COLO829 (cell line): ENCODE measurements at regions not wholly inside any gene's neighbourhood (a gene's known extent, or its start where the extent isn't known, plus 50 kb on each side); places are given as distances from the start of the nearest gene placed in this dataset.
A peak's percentile ranks its signal among the peaks of the same experiment; 100 is the strongest.
"Not testable (repeated sequence)": the region's sequence is repeated elsewhere in the genome, so short reads cannot be mapped to it uniquely, and the experiment has no call there.

Experiments used
- DNase-seq: peaks from one replicate; pipeline ENCODE4 v3.0.0; 2012; ENCODE audit warnings: low spot score

- DNase-seq: no peak
These were observed 52.5 kb upstream of the VSTM5 start for GRCh38 chr11:93902921-93903320.

- DNase-seq: no peak
These were observed 53.6 kb upstream of the VSTM5 start for GRCh38 chr11:93903989-93904388.

GRCh38 chr11:93904716-93905115, 54.3 kb upstream of the VSTM5 start:
- DNase-seq: no peak

- DNase-seq: no peak
These were observed 55.0 kb upstream of the VSTM5 start for GRCh38 chr11:93905384-93905783.

GRCh38 chr11:93906486-93906885, 56.1 kb upstream of the VSTM5 start:
- DNase-seq: no peak

- DNase-seq: no peak
These were observed 57.5 kb upstream of the VSTM5 start for GRCh38 chr11:93907901-93908300.

- peak; percentile 30 for DNase-seq
These were observed 58.3 kb upstream of the VSTM5 start for GRCh38 chr11:93908689-93909088.

GRCh38 chr11:93917673-93918072, 67.3 kb upstream of the VSTM5 start:
- no peak for DNase-seq

GRCh38 chr11:93921695-93922468, 71.5 kb upstream of the VSTM5 start:
- DNase-seq: peak; percentile 66

GRCh38 chr11:93922830-93923229, 72.4 kb upstream of the VSTM5 start:
- no peak for DNase-seq

GRCh38 chr11:93926099-93926498, 75.7 kb upstream of the VSTM5 start:
- DNase-seq: not testable (repeated sequence)

GRCh38 chr11:93929407-93929806, 79.0 kb upstream of the VSTM5 start:
- DNase-seq: no peak

GRCh38 chr11:93933230-93933629, 82.8 kb upstream of the VSTM5 start:
- no peak for DNase-seq

GRCh38 chr11:93935826-93936225, 85.3 kb upstream of the HEPHL1 start:
- no peak for DNase-seq

- DNase-seq: no peak
These were observed 84.7 kb upstream of the HEPHL1 start for GRCh38 chr11:93936460-93936859.

- peak; percentile 80 for DNase-seq
These were observed 81.9 kb upstream of the HEPHL1 start for GRCh38 chr11:93939084-93939760.

GRCh38 chr11:93940395-93940794, 80.8 kb upstream of the HEPHL1 start:
- no peak for DNase-seq

GRCh38 chr11:93942176-93942575, 79.0 kb upstream of the HEPHL1 start:
- no peak for DNase-seq

GRCh38 chr11:93945596-93945995, 75.6 kb upstream of the HEPHL1 start:
- DNase-seq: peak; percentile 55

- no peak for DNase-seq
These were observed 68.9 kb upstream of the HEPHL1 start for GRCh38 chr11:93952082-93952780.

GRCh38 chr11:93957397-93957952, 63.7 kb upstream of the HEPHL1 start:
- DNase-seq: no peak

GRCh38 chr11:93958991-93959390, 62.2 kb upstream of the HEPHL1 start:
- no peak for DNase-seq

- DNase-seq: no peak
These were observed 61.5 kb upstream of the HEPHL1 start for GRCh38 chr11:93959663-93960062.
